Keratinocyte (primary cell): ENCODE measurements at regions not wholly inside any gene's neighbourhood (a gene's known extent, or its start where the extent isn't known, plus 50 kb on each side); places are given as distances from the start of the nearest gene placed in this dataset.

ENCODE experiments used
- DNase-seq: peaks from one replicate; pipeline ENCODE4 v3.0.0-alpha.2; 2011; ENCODE audit warnings: low read depth, missing footprints, low spot score
- FAIRE-seq: peaks from 2 replicates; lab custom pipeline; 2011; peaks lifted over from hg19 to GRCh38; lab: Jason Lieb, UNC
- H2AFZ ChIP-seq: 2 replicates; pipeline ENCODE4 v1.6.0; 2012; ENCODE audit warnings: low read length, control low read depth, inconsistent platforms; ENCODE audit not compliant: control insufficient read depth
- H3K27ac ChIP-seq: 2 replicates; pipeline ENCODE4 v1.5.1; 2011; ENCODE audit warnings: low read length; ENCODE audit not compliant: control insufficient read depth, insufficient read depth
- H3K27me3 ChIP-seq: 3 replicates; pipeline ENCODE4 v1.6.0; 2011; ENCODE audit warnings: low read length; ENCODE audit not compliant: control insufficient read depth, insufficient read depth; ENCODE audit errors: extremely low read depth
- H3K36me3 ChIP-seq, 2 experiments: 2 replicates in 1 of 2; 3 replicates in 1 of 2; pipeline ENCODE4 v1.5.1; 2011; ENCODE audit warnings: low read length in 2 of 2, mild to moderate bottlenecking in 1 of 2; ENCODE audit not compliant: control insufficient read depth in 2 of 2, insufficient read depth in 2 of 2; ENCODE audit errors: extremely low read depth in 1 of 2
- H3K4me1 ChIP-seq: 3 replicates; pipeline ENCODE4 v1.5.1; 2011; ENCODE audit warnings: low read length; ENCODE audit not compliant: control insufficient read depth, insufficient read depth; ENCODE audit errors: extremely low read depth
- H3K4me2 ChIP-seq: 3 replicates; pipeline ENCODE4 v1.6.0; 2011; ENCODE audit warnings: low read depth, low read length; ENCODE audit not compliant: control insufficient read depth, insufficient read depth; ENCODE audit errors: extremely low read depth
- H3K4me3 ChIP-seq, 3 experiments: fragments of 200-600 bp in 1 of 3; sonication (generic) in 1 of 3; 2 replicates in 2 of 3; 3 replicates in 1 of 3; pipeline ENCODE4 v1.5.1; 2011 to 2016; ENCODE audit warnings: low read length in 3 of 3, mild to moderate bottlenecking in 3 of 3, control low read depth in 2 of 3, inconsistent platforms in 1 of 3, low read depth in 1 of 3, mixed read lengths in 1 of 3, mixed run types in 1 of 3, moderate library complexity in 1 of 3; ENCODE audit not compliant: control insufficient read depth in 2 of 3, insufficient read depth in 2 of 3; ENCODE audit errors: extremely low read depth in 1 of 3
- H3K79me2 ChIP-seq: 2 replicates; pipeline ENCODE4 v1.6.0; 2012; ENCODE audit warnings: low read length; ENCODE audit not compliant: control insufficient read depth, insufficient read depth
- H3K9ac ChIP-seq: 3 replicates; pipeline ENCODE4 v1.6.0; 2011; ENCODE audit warnings: low read length; ENCODE audit not compliant: control insufficient read depth, insufficient read depth; ENCODE audit errors: extremely low read depth
- H3K9me1 ChIP-seq: 3 replicates; pipeline ENCODE4 v1.6.0; 2011; ENCODE audit warnings: low read length; ENCODE audit not compliant: control insufficient read depth, insufficient read depth; ENCODE audit errors: extremely low read depth
- H3K9me3 ChIP-seq: 2 replicates; pipeline ENCODE4 v1.5.1; 2012; ENCODE audit warnings: low read depth, low read length; ENCODE audit not compliant: control insufficient read depth
- H4K20me1 ChIP-seq: 3 replicates; pipeline ENCODE4 v1.6.0; 2011; ENCODE audit warnings: low read length; ENCODE audit not compliant: control insufficient read depth, insufficient read depth; ENCODE audit errors: extremely low read depth
- EZH2 ChIP-seq: IDR thresholded peaks from one replicate; pipeline ENCODE4 v1.6.1; 2012; ENCODE audit warnings: inconsistent platforms, mild to moderate bottlenecking, low read length, moderate library complexity
- dilution Hi-C: fragments of 300-500 bp; cut with MboI; formaldehyde crosslinking; loops from one replicate; pipeline ENCODE4 v1.7.0; 2020; ENCODE audit warnings: low sequenced_read_pairs; ENCODE audit not compliant: extremely low pct_ligation_motif_present
- TF ChIP-seq, protein P1 (sequence below), 3 experiments: IDR thresholded peaks in 1 of 3; conservative IDR thresholded peaks in 1 of 3; optimal IDR thresholded peaks in 1 of 3; 2 replicates in 2 of 3; 3 replicates in 1 of 3; pipeline versions ENCODE3 to v1.5.1; 2011; ENCODE audit warnings: low read length in 3 of 3, mild to moderate bottlenecking in 3 of 3, moderate library complexity in 2 of 3, control low read depth in 1 of 3, inconsistent platforms in 1 of 3; ENCODE audit not compliant: insufficient read depth in 2 of 3; ENCODE audit errors: extremely low read depth in 1 of 3

DNA sequence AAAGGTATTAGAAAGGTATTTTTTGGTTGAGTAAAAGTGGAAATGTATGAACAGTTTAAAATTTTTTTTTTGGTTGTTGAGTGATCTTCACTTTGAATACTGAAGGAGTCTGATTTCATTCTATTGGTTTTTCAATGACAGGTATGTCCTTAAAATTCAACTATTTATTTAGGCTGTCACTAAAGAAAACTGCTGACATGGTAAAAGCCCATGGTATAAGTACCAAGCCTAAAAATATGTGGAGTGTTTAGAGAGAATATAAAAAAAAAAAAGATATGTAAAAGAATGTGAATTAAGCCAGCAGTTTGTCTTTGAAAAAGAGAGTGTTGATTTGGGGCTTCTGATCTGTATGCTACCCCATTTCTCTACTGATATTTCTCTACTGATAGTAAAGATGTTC, 90.3 kb upstream of the SUCLG2 start:
- Histone ChIP-seq H3K27ac (no peak overlapping the region), H3K9me1 (no peaks in the 10 kb centered on the region), H3K4me2 (no peak overlapping the region), H3K36me3 (no peaks in the 10 kb centered on the region), H3K27me3 (no peaks in the 10 kb centered on the region), H3K4me3 (no peak overlapping the region), H2AFZ (no peak overlapping the region), H3K9ac (no peak overlapping the region), H3K9me3 (no peaks in the 10 kb centered on the region), H3K4me1 (no peaks in the 10 kb centered on the region), H3K79me2 (no peaks in the 10 kb centered on the region), H4K20me1 (no peaks in the 10 kb centered on the region)
- FAIRE-seq (no peak), DNase-seq (no peak)
- TF ChIP-seq EZH2, result no peak
- TF ChIP-seq, protein P1, sequence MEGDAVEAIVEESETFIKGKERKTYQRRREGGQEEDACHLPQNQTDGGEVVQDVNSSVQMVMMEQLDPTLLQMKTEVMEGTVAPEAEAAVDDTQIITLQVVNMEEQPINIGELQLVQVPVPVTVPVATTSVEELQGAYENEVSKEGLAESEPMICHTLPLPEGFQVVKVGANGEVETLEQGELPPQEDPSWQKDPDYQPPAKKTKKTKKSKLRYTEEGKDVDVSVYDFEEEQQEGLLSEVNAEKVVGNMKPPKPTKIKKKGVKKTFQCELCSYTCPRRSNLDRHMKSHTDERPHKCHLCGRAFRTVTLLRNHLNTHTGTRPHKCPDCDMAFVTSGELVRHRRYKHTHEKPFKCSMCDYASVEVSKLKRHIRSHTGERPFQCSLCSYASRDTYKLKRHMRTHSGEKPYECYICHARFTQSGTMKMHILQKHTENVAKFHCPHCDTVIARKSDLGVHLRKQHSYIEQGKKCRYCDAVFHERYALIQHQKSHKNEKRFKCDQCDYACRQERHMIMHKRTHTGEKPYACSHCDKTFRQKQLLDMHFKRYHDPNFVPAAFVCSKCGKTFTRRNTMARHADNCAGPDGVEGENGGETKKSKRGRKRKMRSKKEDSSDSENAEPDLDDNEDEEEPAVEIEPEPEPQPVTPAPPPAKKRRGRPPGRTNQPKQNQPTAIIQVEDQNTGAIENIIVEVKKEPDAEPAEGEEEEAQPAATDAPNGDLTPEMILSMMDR (optimal IDR thresholded peaks at IDR 0.05 in 1 of 3, IDR thresholded peaks at IDR 0.05 in 1 of 3, conservative IDR thresholded peaks at IDR 0.05 in 1 of 3; ENCODE audit: extremely low read depth in 1 of 3, insufficient read depth in 2 of 3, low read length in 3 of 3), result no peak
- dilution Hi-C loops, result no loop called here

DNA sequence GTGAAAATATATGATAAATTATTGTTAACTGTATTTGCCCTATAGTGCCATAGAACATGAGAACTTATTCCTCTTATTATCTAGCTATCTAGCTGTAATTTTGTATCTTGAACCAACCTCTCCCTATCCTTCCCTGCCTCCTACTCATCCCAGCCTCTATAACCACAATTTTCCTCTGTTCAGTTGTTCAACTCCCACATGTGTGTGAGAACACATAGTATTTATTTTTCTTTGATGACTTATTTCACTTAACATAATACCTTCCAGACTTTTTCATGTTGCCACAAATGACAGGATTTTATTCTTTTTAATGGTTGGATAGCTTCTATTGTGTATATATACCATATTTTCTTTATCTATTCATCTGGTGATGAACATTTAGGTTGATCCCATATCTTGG, 85.4 kb upstream of the SUCLG2 start:
- H3K4me2 ChIP-seq, result no peak overlapping the region
- H3K79me2 ChIP-seq, result no peaks in the 10 kb centered on the region
- no peaks in the 10 kb centered on the region for H3K9me1 ChIP-seq
- H3K9me3 ChIP-seq, result no peaks in the 10 kb centered on the region
- H4K20me1 ChIP-seq, result no peaks in the 10 kb centered on the region
- H3K4me3 ChIP-seq, result no peak overlapping the region
- H2AFZ ChIP-seq, result no peak overlapping the region
- dilution Hi-C loops, result no loop called here
- H3K4me1 ChIP-seq, result no peaks in the 10 kb centered on the region
- no peaks in the 10 kb centered on the region for H3K27me3 ChIP-seq
- no peak for TF ChIP-seq EZH2
- TF ChIP-seq, protein P1 (optimal IDR thresholded peaks at IDR 0.05 in 1 of 3, IDR thresholded peaks at IDR 0.05 in 1 of 3, conservative IDR thresholded peaks at IDR 0.05 in 1 of 3; ENCODE audit: extremely low read depth in 1 of 3, insufficient read depth in 2 of 3, low read length in 3 of 3), result no peak
- no peak overlapping the region for H3K9ac ChIP-seq
- H3K36me3 ChIP-seq, result no peaks in the 10 kb centered on the region
- no peak overlapping the region for H3K27ac ChIP-seq
- no peak for DNase-seq
- FAIRE-seq, result no peak
